CD4-positive, CD25-positive, alpha-beta regulatory T cell (primary cell): ENCODE measurements at regions not wholly inside any gene's neighbourhood (a gene's known extent, or its start where the extent isn't known, plus 50 kb on each side); places are given as distances from the start of the nearest gene placed in this dataset.

Experiments used
- ATAC-seq, 2 donors: fragments of 150-1000 bp; cut with Tn5 transposase; one replicate each; pipeline ENCODE4 v1.10.0; 2021; ENCODE audit warnings: low read depth in 2 of 2, moderate number of reproducible peaks in 2 of 2, moderate library complexity in 1 of 2
- DNase-seq, 3 donors: peaks; one replicate each; pipeline versions ENCODE4 v3.0.0 to v3.0.0-alpha.2; 2012 to 2022; ENCODE audit warnings: mixed read lengths in 1 of 3
- H3K27ac ChIP-seq: one replicate; pipeline ENCODE4 v1.7.0; 2013; ENCODE audit warnings: mild to moderate bottlenecking, low read length; ENCODE audit not compliant: insufficient read depth, poor library complexity, severe bottlenecking
- H3K27me3 ChIP-seq: one replicate; pipeline ENCODE4 v1.7.0; 2013; ENCODE audit warnings: low read length; ENCODE audit not compliant: control insufficient read depth, insufficient read depth
- H3K36me3 ChIP-seq: one replicate; pipeline ENCODE4 v1.7.0; 2013; ENCODE audit warnings: mild to moderate bottlenecking, low read length, moderate library complexity; ENCODE audit not compliant: control insufficient read depth, insufficient read depth
- H3K4me1 ChIP-seq: 2 replicates; pipeline ENCODE4 v1.7.0; 2013; ENCODE audit warnings: mild to moderate bottlenecking, low read length; ENCODE audit not compliant: insufficient read depth, control insufficient read depth, poor library complexity, severe bottlenecking
- H3K4me3 ChIP-seq: one replicate; pipeline ENCODE4 v1.7.0; 2013; ENCODE audit warnings: low read depth, mild to moderate bottlenecking, low read length, moderate library complexity
- H3K9me3 ChIP-seq, 2 experiments: 1 replicate in 1 of 2; 2 replicates in 1 of 2; pipeline ENCODE4 v1.7.0; 2013; ENCODE audit warnings: low read length in 2 of 2, mild to moderate bottlenecking in 1 of 2, moderate library complexity in 1 of 2; ENCODE audit not compliant: control insufficient read depth in 2 of 2
- H3K27ac Mint-ChIP-seq, 3 donors: one replicate each; pipeline ENCODE4 v1.8.0; 2020 to 2022; ENCODE audit warnings: mild to moderate bottlenecking in 3 of 3, mixed read lengths in 3 of 3, moderate library complexity in 2 of 3
- H3K27me3 Mint-ChIP-seq: one replicate; pipeline ENCODE4 v1.8.0; 2022; ENCODE audit warnings: mild to moderate bottlenecking, mixed read lengths
- H3K36me3 Mint-ChIP-seq: one replicate; pipeline ENCODE4 v1.8.0; 2020; ENCODE audit warnings: mixed read lengths
- H3K4me1 Mint-ChIP-seq, 4 donors: one replicate each; pipeline ENCODE4 v1.8.0; 2020 to 2022; ENCODE audit warnings: mixed read lengths in 4 of 4, mild to moderate bottlenecking in 1 of 4
- H3K4me3 Mint-ChIP-seq, 4 donors: one replicate each; pipeline ENCODE4 v1.8.0; 2020 to 2022; ENCODE audit warnings: mild to moderate bottlenecking in 4 of 4, mixed read lengths in 4 of 4, moderate library complexity in 3 of 4
- H3K9me3 Mint-ChIP-seq, 7 donors: one replicate each; pipeline ENCODE4 v1.8.0; 2020 to 2022; ENCODE audit warnings: mixed read lengths in 7 of 7, mild to moderate bottlenecking in 3 of 7, moderate library complexity in 2 of 7

DNA sequence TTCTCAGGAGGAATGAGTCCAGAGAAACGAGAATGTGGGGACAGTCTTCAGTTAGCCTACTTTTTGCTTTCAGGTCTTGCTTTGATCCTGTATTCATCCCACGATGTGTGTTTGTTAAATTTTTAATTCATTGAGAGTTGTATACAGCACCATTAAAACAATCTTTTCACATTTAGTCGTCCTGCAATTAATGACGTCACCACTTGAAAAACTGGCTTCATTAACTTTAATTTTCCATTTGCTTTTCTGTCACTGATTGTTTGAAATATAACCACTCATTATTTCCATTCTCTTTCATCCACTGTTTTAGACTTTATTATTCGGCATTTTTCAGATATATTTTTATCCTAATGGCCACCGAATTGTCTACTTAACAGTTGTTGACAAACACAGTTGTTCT lies 146.9 kb downstream of the TFEC start:
- no peaks in the 10 kb centered on the region for H3K36me3 Mint-ChIP-seq
- no peaks in the 10 kb centered on the region for H3K27me3 Mint-ChIP-seq
- Histone ChIP-seq H3K36me3 (no peaks in the 10 kb centered on the region), H3K27me3 (no peaks in the 10 kb centered on the region), H3K4me3 (no peak overlapping the region), H3K27ac (no peak overlapping the region), H3K4me1 (no peaks in the 10 kb centered on the region), H3K9me3 (no peaks in the 10 kb centered on the region)
- ATAC-seq = no peak
- H3K4me3 Mint-ChIP-seq = no peak overlapping the region
- DNase-seq = no peak
- no peak overlapping the region for H3K27ac Mint-ChIP-seq
- H3K9me3 Mint-ChIP-seq = peaks cover 0 to 4% (median 0%) of the 10 kb centered on the region in 7 donors
- no peaks in the 10 kb centered on the region for H3K4me1 Mint-ChIP-seq

DNA sequence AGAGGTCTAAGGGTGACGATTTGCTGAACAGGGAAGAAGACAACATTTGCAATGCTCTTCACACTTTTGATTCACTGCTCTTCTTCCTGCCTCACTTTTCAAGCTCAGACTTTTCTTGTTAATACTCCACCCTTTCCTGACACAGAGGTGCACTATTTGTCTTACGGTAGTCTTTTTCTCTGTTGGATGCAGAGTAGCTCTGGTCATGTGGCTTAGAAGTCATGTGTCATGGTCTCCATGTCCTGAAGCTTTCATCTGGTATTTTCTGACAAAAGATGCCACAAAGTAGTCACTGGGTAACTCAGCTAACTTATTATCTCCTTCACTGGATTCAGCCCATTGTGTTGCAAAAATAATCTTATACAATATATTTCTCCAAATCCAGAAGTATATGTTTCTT lies 149.1 kb downstream of the TFEC start:
- DNase-seq (no peak), ATAC-seq (no peak)
- Mint-ChIP-seq H3K27ac (no peak overlapping the region), H3K4me1 (no peaks in the 10 kb centered on the region), H3K36me3 (no peaks in the 10 kb centered on the region), H3K9me3 (no peaks in the 10 kb centered on the region), H3K4me3 (no peak overlapping the region), H3K27me3 (no peaks in the 10 kb centered on the region)
- Histone ChIP-seq H3K27ac (no peak overlapping the region), H3K9me3 (no peaks in the 10 kb centered on the region), H3K4me3 (no peak overlapping the region), H3K36me3 (no peaks in the 10 kb centered on the region), H3K27me3 (no peaks in the 10 kb centered on the region), H3K4me1 (no peaks in the 10 kb centered on the region)

DNA sequence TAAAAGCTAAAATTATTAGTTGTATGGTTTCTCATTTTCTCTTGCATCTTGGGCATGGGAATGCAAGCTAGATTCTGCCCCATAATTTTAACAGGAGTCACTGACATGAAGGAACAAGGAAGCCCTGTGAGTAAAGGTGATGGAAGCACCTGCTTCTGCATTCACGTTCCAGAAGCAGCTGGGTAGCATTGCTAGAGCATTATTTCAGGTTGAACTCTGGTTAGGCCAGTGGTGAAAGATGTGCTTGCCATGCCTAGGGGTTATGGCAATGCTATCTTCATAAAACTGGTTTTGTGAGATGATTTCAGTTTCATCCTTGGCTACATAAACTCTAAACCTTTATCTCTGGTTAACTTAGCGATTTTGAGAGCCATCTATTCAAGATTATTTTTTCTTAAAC lies 151.4 kb downstream of the TFEC start:
- no peak for DNase-seq
- H3K4me1 Mint-ChIP-seq = no peaks in the 10 kb centered on the region
- H3K27me3 ChIP-seq = no peaks in the 10 kb centered on the region
- H3K27ac ChIP-seq = no peak overlapping the region
- no peak overlapping the region for H3K27ac Mint-ChIP-seq
- H3K9me3 ChIP-seq = no peaks in the 10 kb centered on the region
- H3K36me3 Mint-ChIP-seq = no peaks in the 10 kb centered on the region
- no peaks in the 10 kb centered on the region for H3K36me3 ChIP-seq
- H3K4me1 ChIP-seq = no peaks in the 10 kb centered on the region
- no peak overlapping the region for H3K4me3 ChIP-seq
- ATAC-seq = no peak
- no peaks in the 10 kb centered on the region for H3K27me3 Mint-ChIP-seq
- H3K4me3 Mint-ChIP-seq = no peak overlapping the region
- H3K9me3 Mint-ChIP-seq = peaks cover 0 to 2% (median 0%) of the 10 kb centered on the region in 7 donors

DNA sequence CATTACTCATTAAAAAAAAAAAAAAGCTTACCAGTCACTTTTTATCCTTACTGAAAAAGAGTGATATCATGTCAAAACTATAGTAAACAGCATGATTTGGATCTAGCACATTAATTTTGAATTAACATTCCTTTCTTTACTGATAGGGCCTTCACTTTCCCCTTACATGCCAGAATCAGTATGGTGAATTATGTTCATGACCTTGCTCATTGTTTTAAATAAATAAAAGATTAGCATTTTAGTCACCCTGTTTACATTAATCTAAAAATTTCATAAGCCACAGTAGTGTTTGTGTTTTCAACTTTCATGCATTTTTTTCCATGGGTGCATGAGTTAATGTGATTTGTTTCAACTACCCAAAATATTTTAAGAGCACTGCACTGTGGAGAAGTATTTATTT lies 160.8 kb downstream of the TFEC start:
- no peak for DNase-seq
- ATAC-seq = no peak
- Mint-ChIP-seq H3K4me3 (no peak overlapping the region), H3K27ac (no peak overlapping the region), H3K9me3 (peaks cover 0 to 2% (median 0%) of the 10 kb centered on the region in 7 donors), H3K4me1 (no peaks in the 10 kb centered on the region), H3K36me3 (no peaks in the 10 kb centered on the region), H3K27me3 (no peaks in the 10 kb centered on the region)
- no peaks in the 10 kb centered on the region for H3K36me3 ChIP-seq
- H3K27me3 ChIP-seq = no peaks in the 10 kb centered on the region
- no peaks in the 10 kb centered on the region for H3K9me3 ChIP-seq
- H3K27ac ChIP-seq = no peak overlapping the region
- H3K4me3 ChIP-seq = no peak overlapping the region
- H3K4me1 ChIP-seq = no peaks in the 10 kb centered on the region

DNA sequence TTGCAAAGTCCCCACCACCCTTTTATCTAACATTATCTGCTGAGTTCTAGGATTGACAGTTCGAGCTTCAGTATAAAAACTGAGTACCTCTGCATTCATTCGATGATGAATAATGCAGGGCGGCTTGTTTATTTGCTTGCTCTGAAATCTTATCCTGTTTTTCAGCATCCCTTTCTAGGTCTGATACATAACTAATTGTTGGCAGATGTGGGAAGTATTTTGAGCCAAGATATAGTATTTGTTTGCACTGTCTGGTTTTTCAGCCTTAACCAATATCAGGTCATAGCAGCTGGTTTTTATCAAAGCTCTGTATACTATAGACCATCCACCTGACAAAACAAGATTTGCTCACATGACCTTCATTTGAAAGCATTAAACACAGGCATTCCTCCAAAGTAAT lies 161.4 kb downstream of the TFEC start:
- DNase-seq (no peak), ATAC-seq (no peak)
- Mint-ChIP-seq H3K27me3 (no peaks in the 10 kb centered on the region), H3K27ac (no peak overlapping the region), H3K4me1 (no peaks in the 10 kb centered on the region), H3K36me3 (no peaks in the 10 kb centered on the region), H3K9me3 (peaks cover 0 to 3% (median 0%) of the 10 kb centered on the region in 7 donors), H3K4me3 (no peak overlapping the region)
- no peaks in the 10 kb centered on the region for H3K9me3 ChIP-seq
- no peaks in the 10 kb centered on the region for H3K36me3 ChIP-seq
- no peak overlapping the region for H3K27ac ChIP-seq
- H3K4me1 ChIP-seq = no peaks in the 10 kb centered on the region
- H3K4me3 ChIP-seq = no peak overlapping the region
- no peaks in the 10 kb centered on the region for H3K27me3 ChIP-seq

DNA sequence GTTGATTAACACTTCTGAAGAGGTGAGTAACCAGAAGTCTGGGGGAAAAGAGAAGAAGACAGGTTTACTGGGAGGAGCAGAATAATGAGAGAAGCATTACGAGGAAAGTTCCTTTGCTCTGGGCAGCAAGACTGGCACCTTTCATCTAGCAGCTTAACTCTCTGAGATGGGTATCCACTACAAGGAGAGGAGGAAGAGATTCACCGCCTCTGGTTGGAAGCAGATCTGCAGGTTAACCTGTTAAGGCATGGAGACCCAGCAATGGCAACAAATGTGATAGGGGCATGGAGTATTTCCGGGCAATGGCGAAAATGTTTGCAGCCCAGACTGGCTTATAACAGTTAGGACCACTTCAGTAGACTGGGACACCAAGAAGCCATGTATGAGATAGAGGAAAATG lies 162.2 kb downstream of the TFEC start:
- Mint-ChIP-seq H3K27me3 (no peaks in the 10 kb centered on the region), H3K9me3 (peaks cover 0 to 3% (median 0%) of the 10 kb centered on the region in 7 donors), H3K4me3 (no peak overlapping the region), H3K27ac (no peak overlapping the region), H3K4me1 (no peaks in the 10 kb centered on the region), H3K36me3 (no peaks in the 10 kb centered on the region)
- no peak for DNase-seq
- no peaks in the 10 kb centered on the region for H3K36me3 ChIP-seq
- H3K4me3 ChIP-seq = no peak overlapping the region
- no peak overlapping the region for H3K27ac ChIP-seq
- H3K4me1 ChIP-seq = no peaks in the 10 kb centered on the region
- no peak for ATAC-seq
- H3K9me3 ChIP-seq = no peaks in the 10 kb centered on the region
- H3K27me3 ChIP-seq = no peaks in the 10 kb centered on the region

DNA sequence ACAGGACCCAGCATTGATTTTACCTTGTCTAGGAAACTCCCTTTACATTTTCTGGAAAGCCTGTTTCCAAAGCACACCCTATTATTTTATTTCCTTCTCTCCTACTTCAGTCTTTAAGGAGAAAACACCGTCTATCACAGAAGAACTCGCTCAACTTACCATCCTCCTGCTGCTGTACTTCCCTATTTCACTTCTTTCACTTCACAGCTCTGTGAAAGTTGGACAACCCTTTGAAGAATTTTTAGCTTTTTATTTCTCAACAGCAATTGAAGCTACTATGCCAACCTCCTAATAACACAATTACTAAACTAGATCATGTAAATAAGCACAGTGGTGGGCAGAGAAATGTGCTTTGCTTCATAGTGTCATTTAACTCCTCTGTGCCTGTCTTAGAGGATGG lies 166.5 kb downstream of the TFEC start:
- Histone ChIP-seq H3K9me3 (no peaks in the 10 kb centered on the region), H3K36me3 (no peaks in the 10 kb centered on the region), H3K27me3 (no peaks in the 10 kb centered on the region), H3K4me3 (no peak overlapping the region), H3K27ac (no peak overlapping the region), H3K4me1 (no peaks in the 10 kb centered on the region)
- H3K4me3 Mint-ChIP-seq = no peak overlapping the region
- DNase-seq (no peak), ATAC-seq (no peak)
- no peaks in the 10 kb centered on the region for H3K27me3 Mint-ChIP-seq
- no peaks in the 10 kb centered on the region for H3K36me3 Mint-ChIP-seq
- H3K9me3 Mint-ChIP-seq = peaks cover 0 to 3% (median 0%) of the 10 kb centered on the region in 7 donors
- no peak overlapping the region for H3K27ac Mint-ChIP-seq
- H3K4me1 Mint-ChIP-seq = no peaks in the 10 kb centered on the region

DNA sequence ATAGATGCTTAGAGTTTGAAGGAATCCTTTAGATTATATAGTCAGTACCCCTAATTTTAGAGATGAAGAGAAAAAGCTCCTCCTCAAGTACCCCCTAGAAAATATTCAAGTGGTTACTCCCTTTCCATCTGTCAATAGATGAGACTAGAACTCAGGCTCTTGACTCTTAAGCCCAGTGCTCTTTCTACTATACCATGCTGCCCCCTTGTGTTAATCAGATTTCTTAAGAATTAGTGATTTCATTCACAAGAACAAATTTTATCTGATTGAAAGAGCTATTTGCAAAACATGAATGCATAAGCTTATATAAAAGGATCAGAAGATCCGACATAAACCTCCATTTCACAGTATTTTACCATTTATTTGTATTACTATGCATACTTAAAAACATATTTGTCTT lies 179.3 kb downstream of the TFEC start:
- H3K27me3 Mint-ChIP-seq = no peaks in the 10 kb centered on the region
- no peaks in the 10 kb centered on the region for H3K36me3 Mint-ChIP-seq
- H3K27ac Mint-ChIP-seq = no peak overlapping the region
- H3K27me3 ChIP-seq = no peaks in the 10 kb centered on the region
- ATAC-seq = no peak
- no peak overlapping the region for H3K4me3 Mint-ChIP-seq
- H3K36me3 ChIP-seq = no peaks in the 10 kb centered on the region
- no peaks in the 10 kb centered on the region for H3K4me1 ChIP-seq
- no peak overlapping the region for H3K4me3 ChIP-seq
- DNase-seq = peak in 1 of 3 donors; percentile 44
- no peak overlapping the region for H3K27ac ChIP-seq
- H3K9me3 Mint-ChIP-seq = no peaks in the 10 kb centered on the region
- no peaks in the 10 kb centered on the region for H3K9me3 ChIP-seq
- no peaks in the 10 kb centered on the region for H3K4me1 Mint-ChIP-seq
